H9 (cell line): ENCODE measurements at regions not wholly inside any gene's neighbourhood (a gene's known extent, or its start where the extent isn't known, plus 50 kb on each side); places are given as distances from the start of the nearest gene placed in this dataset.

Source experiments
- DNase-seq: peaks from one replicate; pipeline ENCODE4 v3.0.0-alpha.2; 2017
- H2AFZ ChIP-seq: one replicate; pipeline ENCODE4 v1.6.1; 2013; ENCODE audit warnings: mild to moderate bottlenecking, low read length, control low read depth, moderate library complexity
- H2AK5ac ChIP-seq: 2 replicates; pipeline ENCODE4 v1.6.1; 2013; ENCODE audit warnings: low read length, control low read depth, mixed read lengths; ENCODE audit not compliant: insufficient read length
- H2BK120ac ChIP-seq: one replicate; pipeline ENCODE4 v1.6.1; 2013; ENCODE audit warnings: low read depth, mild to moderate bottlenecking, low read length, control low read depth, inconsistent platforms; ENCODE audit not compliant: poor library complexity, severe bottlenecking
- H2BK12ac ChIP-seq: 2 replicates; pipeline ENCODE4 v1.6.1; 2013; ENCODE audit warnings: low read length, control low read depth, mixed read lengths, low read depth; ENCODE audit not compliant: insufficient read length
- H2BK15ac ChIP-seq: 2 replicates; pipeline ENCODE4 v1.6.1; 2013; ENCODE audit warnings: low read depth, low read length, control low read depth
- H2BK20ac ChIP-seq: one replicate; pipeline ENCODE4 v1.6.1; 2013; ENCODE audit warnings: low read depth, mild to moderate bottlenecking, low read length, control low read depth, inconsistent platforms; ENCODE audit not compliant: poor library complexity, severe bottlenecking
- H2BK5ac ChIP-seq: 2 replicates; pipeline ENCODE4 v1.6.1; 2013; ENCODE audit warnings: low read length, control low read depth, mixed read lengths; ENCODE audit not compliant: insufficient read length
- H3K14ac ChIP-seq: 2 replicates; pipeline ENCODE4 v1.6.1; 2013; ENCODE audit warnings: low read length, control low read depth; ENCODE audit not compliant: insufficient read depth
- H3K18ac ChIP-seq: 2 replicates; pipeline ENCODE4 v1.6.1; 2013; ENCODE audit warnings: low read depth, mild to moderate bottlenecking, mixed read lengths, low read length, control low read depth; ENCODE audit not compliant: insufficient read length
- H3K23ac ChIP-seq: 2 replicates; pipeline ENCODE4 v1.6.1; 2013; ENCODE audit warnings: low read length, control low read depth, mixed read lengths, low read depth; ENCODE audit not compliant: insufficient read length
- H3K23me2 ChIP-seq: 2 replicates; pipeline ENCODE4 v1.6.1; 2013; ENCODE audit warnings: low read depth, mild to moderate bottlenecking, mixed read lengths, low read length, control low read depth; ENCODE audit not compliant: insufficient read length, poor library complexity, severe bottlenecking
- H3K27ac ChIP-seq: 2 replicates; pipeline ENCODE4 v1.5.1; 2013; ENCODE audit warnings: low read length, control low read depth, mixed read lengths, low read depth; ENCODE audit not compliant: insufficient read length
- H3K27me3 ChIP-seq: 2 replicates; pipeline ENCODE4 v1.6.1; 2013; ENCODE audit warnings: low read length, control low read depth, inconsistent platforms; ENCODE audit not compliant: insufficient read depth
- H3K4ac ChIP-seq: 2 replicates; pipeline ENCODE4 v1.6.1; 2013; ENCODE audit warnings: low read depth, mild to moderate bottlenecking, control low read depth, inconsistent platforms, low read length, moderate library complexity
- H3K4me1 ChIP-seq: 2 replicates; pipeline ENCODE4 v1.6.1; 2013; ENCODE audit warnings: low read length, control low read depth, inconsistent platforms; ENCODE audit not compliant: insufficient read depth
- H3K4me2 ChIP-seq: 2 replicates; pipeline ENCODE4 v1.6.1; 2013; ENCODE audit warnings: low read length, control low read depth, mixed read lengths; ENCODE audit not compliant: insufficient read length, insufficient read depth
- H3K56ac ChIP-seq: 2 replicates; pipeline ENCODE4 v1.6.1; 2013; ENCODE audit warnings: low read depth, mild to moderate bottlenecking, mixed read lengths, low read length, control low read depth; ENCODE audit not compliant: insufficient read length
- H3K79me1 ChIP-seq: 2 replicates; pipeline ENCODE4 v1.6.1; 2013; ENCODE audit warnings: low read depth, mild to moderate bottlenecking, moderate library complexity, low read length, control low read depth, inconsistent platforms; ENCODE audit not compliant: insufficient read depth, poor library complexity, severe bottlenecking
- H3K79me2 ChIP-seq: 2 replicates; pipeline ENCODE4 v1.6.1; 2013; ENCODE audit warnings: low read length, control low read depth, inconsistent platforms; ENCODE audit not compliant: insufficient read depth
- H3K9ac ChIP-seq: 2 replicates; pipeline ENCODE4 v1.6.1; 2013; ENCODE audit warnings: low read length, control low read depth, mixed read lengths; ENCODE audit not compliant: insufficient read length; ENCODE audit errors: extremely low read depth
- H3K9me3 ChIP-seq: one replicate; pipeline ENCODE4 v1.6.1; 2013; ENCODE audit warnings: low read depth, low read length, inconsistent platforms; ENCODE audit not compliant: control insufficient read depth
- H3T11ph ChIP-seq: one replicate; pipeline ENCODE4 v1.6.1; 2013; ENCODE audit warnings: mild to moderate bottlenecking, low read length, control low read depth, inconsistent platforms
- H4K20me1 ChIP-seq: one replicate; pipeline ENCODE4 v1.6.1; 2013; ENCODE audit not compliant: control insufficient read depth, insufficient read length, insufficient read depth
- H4K5ac ChIP-seq: 2 replicates; pipeline ENCODE4 v1.6.1; 2013; ENCODE audit warnings: low read depth, mild to moderate bottlenecking, mixed read lengths, low read length, control low read depth; ENCODE audit not compliant: insufficient read length
- H4K8ac ChIP-seq: replicated peaks from 2 replicates; pipeline ENCODE4 v1.6.1; 2013; ENCODE audit warnings: low read length, control low read depth, mixed read lengths, low read depth; ENCODE audit not compliant: insufficient read length
- H4K91ac ChIP-seq: 2 replicates; pipeline ENCODE4 v1.6.1; 2013; ENCODE audit warnings: low read depth, mild to moderate bottlenecking, moderate library complexity, mixed read lengths, low read length, control low read depth; ENCODE audit not compliant: insufficient read length
- H3K27ac Mint-ChIP-seq, 3 experiments: 2 replicates in 2 of 3; 3 replicates in 1 of 3; pipeline ENCODE4 v1.8.0; 2020 to 2021; ENCODE audit warnings: mixed read lengths in 3 of 3, mild to moderate bottlenecking in 1 of 3, moderate library complexity in 1 of 3
- H3K27me3 Mint-ChIP-seq: 2 replicates; pipeline ENCODE4 v1.8.0; 2021; ENCODE audit warnings: low read depth, mild to moderate bottlenecking, moderate library complexity, mixed read lengths
- H3K36me3 Mint-ChIP-seq, 3 experiments: 2 replicates in 2 of 3; 3 replicates in 1 of 3; pipeline ENCODE4 v1.8.0; 2020 to 2021; ENCODE audit warnings: low read depth in 3 of 3, mixed read lengths in 3 of 3; ENCODE audit not compliant: insufficient read depth in 1 of 3
- H3K4me1 Mint-ChIP-seq, 2 experiments: 2 replicates each; pipeline ENCODE4 v1.8.0; 2020; ENCODE audit warnings: mixed read lengths in 2 of 2
- H3K4me3 Mint-ChIP-seq, 2 experiments: 2 replicates in 1 of 2; 3 replicates in 1 of 2; pipeline ENCODE4 v1.8.0; 2020 to 2021; ENCODE audit warnings: mild to moderate bottlenecking in 2 of 2, mixed read lengths in 2 of 2, moderate library complexity in 1 of 2
- H3K9me3 Mint-ChIP-seq, 2 experiments: 2 replicates in 1 of 2; 3 replicates in 1 of 2; pipeline ENCODE4 v1.8.0; 2020; ENCODE audit warnings: mild to moderate bottlenecking in 2 of 2, mixed read lengths in 2 of 2, moderate library complexity in 1 of 2
- WGBS: extraction: QIAGEN DNeasy Blood & Tissue Kit; methylation state at CpG from one replicate; pipeline ENCODE4 v1.1.7; 2013; ENCODE audit warnings: missing lambda C conversion rate, low lambda C conversion rate, mixed read lengths; ENCODE audit not compliant: insufficient read length; ENCODE audit errors: extremely low coverage; 5-methylcytosine and 5-hydroxymethylcytosine counted together
- TF ChIP-seq, protein P1 (sequence below): fragments of 200-600 bp; sonication (generic); conservative IDR thresholded peaks from 3 replicates; pipeline ENCODE4 v1.8.0; 2021; ENCODE audit warnings: antibody characterized with exemption, mild to moderate bottlenecking

DNA sequence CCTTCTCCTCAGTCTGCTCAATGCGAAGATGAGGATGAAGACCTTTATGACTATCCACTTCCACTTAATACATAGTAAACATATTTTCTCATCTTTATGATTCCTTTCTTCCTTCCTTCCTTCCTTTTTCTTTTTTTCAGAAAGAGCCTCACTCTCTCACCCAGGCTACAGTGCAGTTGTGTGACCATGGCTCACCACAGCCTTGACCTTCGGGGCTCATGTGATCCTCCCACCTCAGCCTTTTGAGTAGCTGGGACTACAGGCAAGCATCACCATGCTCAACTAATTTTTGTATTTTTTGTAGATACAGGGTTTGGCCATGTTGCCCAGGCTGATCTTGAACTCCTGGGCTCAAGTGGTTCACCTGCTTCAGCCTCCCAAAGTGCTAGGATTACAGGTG lies 52.0 kb upstream of the RAP2B start:
- Histone ChIP-seq H3K18ac (no peak overlapping the region), H2BK5ac (no peak overlapping the region), H2BK20ac (no peak overlapping the region), H2BK12ac (no peak overlapping the region), H3K4me1 (no peaks in the 10 kb centered on the region), H3K4me2 (no peak overlapping the region), H3K23me2 (no peaks in the 10 kb centered on the region), H2AK5ac (no peak overlapping the region), H4K5ac (no peak overlapping the region), H2AFZ (no peak overlapping the region), H3K56ac (no peak overlapping the region), H4K8ac (no peak overlapping the region), H3K79me1 (no peaks in the 10 kb centered on the region), H3K79me2 (no peaks in the 10 kb centered on the region), H3K9me3 (no peaks in the 10 kb centered on the region), H4K91ac (no peak overlapping the region), H3T11ph (no peak overlapping the region), H2BK15ac (no peak overlapping the region), H3K23ac (no peak overlapping the region), H3K27me3 (no peaks in the 10 kb centered on the region), H3K4ac (no peak overlapping the region), H3K14ac (no peak overlapping the region), H4K20me1 (no peaks in the 10 kb centered on the region), H3K9ac (no peak overlapping the region), H3K27ac (no peak overlapping the region), H2BK120ac (no peak overlapping the region)
- DNase-seq: no peak
- no peaks in the 10 kb centered on the region for H3K27me3 Mint-ChIP-seq
- TF ChIP-seq, protein P1, sequence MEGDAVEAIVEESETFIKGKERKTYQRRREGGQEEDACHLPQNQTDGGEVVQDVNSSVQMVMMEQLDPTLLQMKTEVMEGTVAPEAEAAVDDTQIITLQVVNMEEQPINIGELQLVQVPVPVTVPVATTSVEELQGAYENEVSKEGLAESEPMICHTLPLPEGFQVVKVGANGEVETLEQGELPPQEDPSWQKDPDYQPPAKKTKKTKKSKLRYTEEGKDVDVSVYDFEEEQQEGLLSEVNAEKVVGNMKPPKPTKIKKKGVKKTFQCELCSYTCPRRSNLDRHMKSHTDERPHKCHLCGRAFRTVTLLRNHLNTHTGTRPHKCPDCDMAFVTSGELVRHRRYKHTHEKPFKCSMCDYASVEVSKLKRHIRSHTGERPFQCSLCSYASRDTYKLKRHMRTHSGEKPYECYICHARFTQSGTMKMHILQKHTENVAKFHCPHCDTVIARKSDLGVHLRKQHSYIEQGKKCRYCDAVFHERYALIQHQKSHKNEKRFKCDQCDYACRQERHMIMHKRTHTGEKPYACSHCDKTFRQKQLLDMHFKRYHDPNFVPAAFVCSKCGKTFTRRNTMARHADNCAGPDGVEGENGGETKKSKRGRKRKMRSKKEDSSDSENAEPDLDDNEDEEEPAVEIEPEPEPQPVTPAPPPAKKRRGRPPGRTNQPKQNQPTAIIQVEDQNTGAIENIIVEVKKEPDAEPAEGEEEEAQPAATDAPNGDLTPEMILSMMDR: no peak
- H3K36me3 Mint-ChIP-seq: no peaks in the 10 kb centered on the region; a peak in 1 of 7 replicates
- no peaks in the 10 kb centered on the region for H3K4me1 Mint-ChIP-seq
- WGBS: no CpG with 5 or more reads among the region's 2 CpGs
- no peak overlapping the region for H3K4me3 Mint-ChIP-seq
- no peaks in the 10 kb centered on the region for H3K9me3 Mint-ChIP-seq
- H3K27ac Mint-ChIP-seq: no peak overlapping the region
